Fibroblast of lung (primary cell): ENCODE measurements at regions not wholly inside any gene's neighbourhood (a gene's known extent, or its start where the extent isn't known, plus 50 kb on each side); places are given as distances from the start of the nearest gene placed in this dataset.

Source experiments
- CTCF ChIP-seq, 2 donors: IDR thresholded peaks in 1 of 2; conservative IDR thresholded peaks in 1 of 2; 1 replicate in 1 of 2; 2 replicates in 1 of 2; pipeline ENCODE4 v1.5.1; 2011 to 2012; ENCODE audit warnings: low read length in 2 of 2, control low read depth in 1 of 2, inconsistent platforms in 1 of 2, low read depth in 1 of 2, mild to moderate bottlenecking in 1 of 2
- EZH2 ChIP-seq: IDR thresholded peaks from 2 replicates; pipeline ENCODE4 v1.5.1; 2012; ENCODE audit warnings: low read length, control low read depth, mild to moderate bottlenecking; ENCODE audit errors: missing control alignments

GRCh38 chr20:58571356-58571692 is 56.1 kb upstream of the APCDD1L start:
- TF ChIP-seq CTCF (conservative IDR thresholded peaks at IDR 0.05 in 1 of 2, IDR thresholded peaks at IDR 0.05 in 1 of 2; ENCODE audit: low read depth in 1 of 2, low read length in 2 of 2), result no peak
- no peak for TF ChIP-seq EZH2
